Suprapubic skin (tissue), 3 donors: ENCODE measurements at regions not wholly inside any gene's neighbourhood (a gene's known extent, or its start where the extent isn't known, plus 50 kb on each side); places are given as distances from the start of the nearest gene placed in this dataset.

Experiments
- CTCF ChIP-seq, 2 donors: fragments of 200-600 bp in 1 of 2; fragments of 450-650 bp in 1 of 2; sonication (generic) in 1 of 2; IDR thresholded peaks; one replicate each; pipeline ENCODE4 v1.5.1; 2016 to 2019; ENCODE audit warnings: antibody characterized with exemption in 2 of 2, mild to moderate bottlenecking in 1 of 2, moderate library complexity in 1 of 2
- EP300 ChIP-seq: sonication (generic); formaldehyde crosslinking; IDR thresholded peaks from one replicate; pipeline ENCODE4 v1.6.1; 2017; ENCODE audit warnings: antibody characterized with exemption

DNA sequence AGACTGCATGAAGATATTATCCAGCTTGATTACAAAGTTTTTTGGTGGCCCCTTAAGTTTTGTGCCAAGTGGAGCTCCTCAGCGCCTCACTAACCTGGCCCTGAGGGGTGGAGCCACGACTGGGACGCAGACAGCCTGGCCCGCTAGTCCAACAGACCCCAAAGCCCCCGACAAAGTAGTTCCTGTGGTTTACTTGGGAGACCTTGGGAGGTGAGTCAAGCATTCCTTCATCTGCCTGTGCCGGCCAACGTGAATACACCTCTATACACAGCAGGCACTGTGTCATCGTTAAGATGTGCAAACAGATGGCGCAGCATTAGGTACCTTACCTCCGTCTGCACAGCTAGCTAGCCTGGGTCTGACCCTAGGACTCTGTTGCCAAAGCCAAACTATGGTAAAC is 55.0 kb upstream of the LAMA1 start:
- TF ChIP-seq CTCF (IDR thresholded peaks at IDR 0.05), result no peak
- TF ChIP-seq EP300, result no peak
